ENCODE measurements at regions not wholly inside any gene's neighbourhood (a gene's known extent, or its start where the extent isn't known, plus 50 kb on each side); places are given as distances from the start of the nearest gene placed in this dataset.
"Not testable (repeated sequence)": the region's sequence is repeated elsewhere in the genome, so short reads cannot be mapped to it uniquely, and the experiment has no call there.

- no peaks in the 10 kb centered on the region for H3K4me1 Mint-ChIP-seq (ENCODE audit: low read depth, unreplicated experiment)
- no peak for DNase-seq
- ChIA-PET CTCF (no interaction called here), POLR2A (no interaction called here)
- H3K4me3 Mint-ChIP-seq (ENCODE audit: unreplicated experiment), result no peak overlapping the region
- H3K27me3 Mint-ChIP-seq (ENCODE audit: insufficient read depth, unreplicated experiment), result no peaks in the 10 kb centered on the region
- TF ChIP-seq, protein P1, sequence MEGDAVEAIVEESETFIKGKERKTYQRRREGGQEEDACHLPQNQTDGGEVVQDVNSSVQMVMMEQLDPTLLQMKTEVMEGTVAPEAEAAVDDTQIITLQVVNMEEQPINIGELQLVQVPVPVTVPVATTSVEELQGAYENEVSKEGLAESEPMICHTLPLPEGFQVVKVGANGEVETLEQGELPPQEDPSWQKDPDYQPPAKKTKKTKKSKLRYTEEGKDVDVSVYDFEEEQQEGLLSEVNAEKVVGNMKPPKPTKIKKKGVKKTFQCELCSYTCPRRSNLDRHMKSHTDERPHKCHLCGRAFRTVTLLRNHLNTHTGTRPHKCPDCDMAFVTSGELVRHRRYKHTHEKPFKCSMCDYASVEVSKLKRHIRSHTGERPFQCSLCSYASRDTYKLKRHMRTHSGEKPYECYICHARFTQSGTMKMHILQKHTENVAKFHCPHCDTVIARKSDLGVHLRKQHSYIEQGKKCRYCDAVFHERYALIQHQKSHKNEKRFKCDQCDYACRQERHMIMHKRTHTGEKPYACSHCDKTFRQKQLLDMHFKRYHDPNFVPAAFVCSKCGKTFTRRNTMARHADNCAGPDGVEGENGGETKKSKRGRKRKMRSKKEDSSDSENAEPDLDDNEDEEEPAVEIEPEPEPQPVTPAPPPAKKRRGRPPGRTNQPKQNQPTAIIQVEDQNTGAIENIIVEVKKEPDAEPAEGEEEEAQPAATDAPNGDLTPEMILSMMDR (IDR thresholded peaks at IDR 0.05; ENCODE audit: insufficient read depth in 1 of 2, low read depth in 1 of 2, low read length in 1 of 2, severe bottlenecking in 1 of 2, unreplicated experiment in 1 of 2), result no peak
- peaks cover 11% of the 10 kb centered on the region for H3K9me3 Mint-ChIP-seq (ENCODE audit: unreplicated experiment)
- Histone ChIP-seq H3K9me3 (no peaks in the 10 kb centered on the region), H3K27me3 (replicated peaks; ENCODE audit: control insufficient read depth, insufficient read depth, low read length) (no peaks in the 10 kb centered on the region), H3K4me3 (ENCODE audit: low read depth, low read length) (no peak overlapping the region), H3K36me3 (ENCODE audit: control insufficient read depth, insufficient read depth, low read length) (no peaks in the 10 kb centered on the region), H3K4me1 (no peaks in the 10 kb centered on the region)
- H3K27ac Mint-ChIP-seq (ENCODE audit: unreplicated experiment), result no peak overlapping the region
- H3K36me3 Mint-ChIP-seq (ENCODE audit: insufficient read depth, unreplicated experiment), result no peaks in the 10 kb centered on the region
- no TSS peak for BruUV-seq (replicated peaks)
- intact Hi-C loops (cut with micrococcal nuclease; ENCODE audit: unreplicated experiment), result no loop called here
Measured at GRCh38 chr1:89436856-89437255, 73.0 kb downstream of the GBP6 start.

GRCh38 chr1:89438301-89438700 lies 74.4 kb downstream of the GBP6 start:
- BruUV-seq (replicated peaks); POLR2A ChIA-PET; H3K4me3 ChIP-seq (ENCODE audit: low read depth, low read length); H3K27ac Mint-ChIP-seq (ENCODE audit: unreplicated experiment); H3K36me3 Mint-ChIP-seq (ENCODE audit: insufficient read depth, unreplicated experiment); H3K36me3 ChIP-seq (ENCODE audit: control insufficient read depth, insufficient read depth, low read length); CTCF ChIA-PET; H3K4me1 ChIP-seq; H3K4me1 Mint-ChIP-seq (ENCODE audit: low read depth, unreplicated experiment); H3K9me3 ChIP-seq; H3K4me3 Mint-ChIP-seq (ENCODE audit: unreplicated experiment); H3K27me3 ChIP-seq (replicated peaks; ENCODE audit: control insufficient read depth, insufficient read depth, low read length); DNase-seq; intact Hi-C loops (cut with micrococcal nuclease; ENCODE audit: unreplicated experiment); H3K27me3 Mint-ChIP-seq (ENCODE audit: insufficient read depth, unreplicated experiment): not testable (repeated sequence)
- peaks cover 11% of the 10 kb centered on the region for H3K9me3 Mint-ChIP-seq (ENCODE audit: unreplicated experiment)

GRCh38 chr1:89440911-89441310 lies 77.1 kb downstream of the GBP6 start:
- ChIA-PET CTCF (no interaction called here), POLR2A (no interaction called here)
- BruUV-seq (replicated peaks), result no TSS peak
- Mint-ChIP-seq H3K36me3 (ENCODE audit: insufficient read depth, unreplicated experiment) (no peaks in the 10 kb centered on the region), H3K27ac (ENCODE audit: unreplicated experiment) (no peak overlapping the region), H3K4me3 (ENCODE audit: unreplicated experiment) (no peak overlapping the region), H3K9me3 (ENCODE audit: unreplicated experiment) (peaks cover 11% of the 10 kb centered on the region), H3K27me3 (ENCODE audit: insufficient read depth, unreplicated experiment) (peaks cover 5% of the 10 kb centered on the region), H3K4me1 (ENCODE audit: low read depth, unreplicated experiment) (no peaks in the 10 kb centered on the region)
- H3K4me3 ChIP-seq (ENCODE audit: low read depth, low read length), result no peak overlapping the region
- H3K27me3 ChIP-seq (replicated peaks; ENCODE audit: control insufficient read depth, insufficient read depth, low read length), result no peaks in the 10 kb centered on the region
- TF ChIP-seq, protein P1 (IDR thresholded peaks at IDR 0.05; ENCODE audit: insufficient read depth in 1 of 2, low read depth in 1 of 2, low read length in 1 of 2, severe bottlenecking in 1 of 2, unreplicated experiment in 1 of 2), result no peak
- DNase-seq, result no peak
- intact Hi-C loops (cut with micrococcal nuclease; ENCODE audit: unreplicated experiment), result no loop called here
- H3K36me3 ChIP-seq (ENCODE audit: control insufficient read depth, insufficient read depth, low read length), result no peaks in the 10 kb centered on the region
- H3K9me3 ChIP-seq, result no peaks in the 10 kb centered on the region
- H3K4me1 ChIP-seq, result no peaks in the 10 kb centered on the region

DNA sequence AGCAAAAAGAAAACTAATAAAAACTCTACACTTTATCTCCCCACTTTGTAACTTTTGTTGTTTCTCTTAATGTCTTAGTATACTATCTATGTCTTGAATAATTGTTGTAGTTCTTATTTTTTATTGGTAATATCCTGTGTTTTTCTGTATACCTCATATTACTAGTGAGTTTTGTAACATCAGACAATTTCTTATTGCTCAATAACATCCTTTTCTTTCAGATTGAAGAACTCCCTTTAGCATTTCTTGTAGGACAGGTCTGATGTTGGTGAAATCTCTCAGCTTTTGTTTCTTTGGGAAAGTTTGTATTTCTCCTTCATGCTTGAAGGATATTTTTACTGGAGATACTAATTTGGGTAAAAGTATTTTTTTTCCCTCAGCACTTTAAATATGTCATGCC lies 79.8 kb upstream of the LRRC8B start:
- Mint-ChIP-seq H3K4me3 (ENCODE audit: unreplicated experiment) (no peak overlapping the region), H3K36me3 (ENCODE audit: insufficient read depth, unreplicated experiment) (no peaks in the 10 kb centered on the region), H3K27me3 (ENCODE audit: insufficient read depth, unreplicated experiment) (peaks cover 6% of the 10 kb centered on the region), H3K4me1 (ENCODE audit: low read depth, unreplicated experiment) (no peaks in the 10 kb centered on the region), H3K27ac (ENCODE audit: unreplicated experiment) (no peak overlapping the region), H3K9me3 (ENCODE audit: unreplicated experiment) (no peaks in the 10 kb centered on the region)
- Histone ChIP-seq H3K36me3 (ENCODE audit: control insufficient read depth, insufficient read depth, low read length) (no peaks in the 10 kb centered on the region), H3K9me3 (no peaks in the 10 kb centered on the region), H3K4me3 (ENCODE audit: low read depth, low read length) (no peak overlapping the region), H3K27me3 (replicated peaks; ENCODE audit: control insufficient read depth, insufficient read depth, low read length) (no peaks in the 10 kb centered on the region), H3K4me1 (no peaks in the 10 kb centered on the region)
- ChIA-PET POLR2A (no interaction called here), CTCF (no interaction called here)
- intact Hi-C loops (cut with micrococcal nuclease; ENCODE audit: unreplicated experiment), result no loop called here
- TF ChIP-seq, protein P1 (IDR thresholded peaks at IDR 0.05; ENCODE audit: insufficient read depth in 1 of 2, low read depth in 1 of 2, low read length in 1 of 2, severe bottlenecking in 1 of 2, unreplicated experiment in 1 of 2), result no peak
- BruUV-seq (replicated peaks), result no TSS peak
- DNase-seq, result no peak

All from Caco-2 (cell line).